Naive thymus-derived CD4-positive, alpha-beta T cell (primary cell): ENCODE measurements at regions not wholly inside any gene's neighbourhood (a gene's known extent, or its start where the extent isn't known, plus 50 kb on each side); places are given as distances from the start of the nearest gene placed in this dataset.

ENCODE experiments used
- ATAC-seq: fragments of 150-1000 bp; cut with Tn5 transposase; 2 replicates; pipeline ENCODE4 v1.10.0; 2021; ENCODE audit warnings: mild to moderate bottlenecking, moderate library complexity
- CTCF ChIA-PET: fragments of 350-600 bp; sonication (Branson Sonifier 250); formaldehyde crosslinking; loops from one replicate; lab custom pipeline; 2021; ENCODE audit warnings: antibody characterized with exemption; lab: Charles Lee
- POLR2A ChIA-PET: fragments of 350-600 bp; sonication (Branson Sonifier 250); formaldehyde crosslinking; loops from one replicate; lab custom pipeline; 2021; ENCODE audit warnings: antibody characterized with exemption, inconsistent platforms; lab: Charles Lee
- DNase-seq, 9 donors: peaks; one replicate each; pipeline versions ENCODE4 v3.0.0 to v3.0.0-alpha.2; 2020 to 2022; ENCODE audit warnings: mixed read lengths in 1 of 9
- H3K27ac ChIP-seq: one replicate; pipeline ENCODE4 v1.7.0; 2013; ENCODE audit warnings: mild to moderate bottlenecking, low read depth, low read length, moderate library complexity
- H3K27me3 ChIP-seq, 2 donors: one replicate each; pipeline ENCODE4 v1.7.0; 2013; ENCODE audit warnings: low read length in 2 of 2, mild to moderate bottlenecking in 2 of 2, moderate library complexity in 2 of 2; ENCODE audit not compliant: control insufficient read depth in 2 of 2, insufficient read depth in 2 of 2
- H3K36me3 ChIP-seq, 3 experiments: 1 replicate in 2 of 3; 2 replicates in 1 of 3; pipeline ENCODE4 v1.7.0; 2013; ENCODE audit warnings: low read length in 3 of 3, mild to moderate bottlenecking in 3 of 3, moderate library complexity in 1 of 3; ENCODE audit not compliant: insufficient read depth in 3 of 3, control insufficient read depth in 2 of 3
- H3K4me1 ChIP-seq, 2 donors: one replicate each; pipeline ENCODE4 v1.7.0; 2013; ENCODE audit warnings: low read length in 2 of 2, mild to moderate bottlenecking in 2 of 2, moderate library complexity in 1 of 2; ENCODE audit not compliant: control insufficient read depth in 2 of 2, insufficient read depth in 2 of 2
- H3K4me3 ChIP-seq: 2 replicates; pipeline ENCODE4 v1.7.0; 2013; ENCODE audit warnings: mild to moderate bottlenecking, low read length
- H3K9me3 ChIP-seq, 3 experiments: 1 replicate in 2 of 3; 2 replicates in 1 of 3; pipeline ENCODE4 v1.7.0; 2013; ENCODE audit warnings: low read length in 3 of 3; ENCODE audit not compliant: control insufficient read depth in 2 of 3
- H3K27ac Mint-ChIP-seq, 9 donors: one replicate each; pipeline ENCODE4 v1.8.0; 2020 to 2022; ENCODE audit warnings: mixed read lengths in 9 of 9, mild to moderate bottlenecking in 8 of 9, moderate library complexity in 5 of 9, inconsistent platforms in 2 of 9
- H3K27me3 Mint-ChIP-seq, 5 donors: one replicate each; pipeline ENCODE4 v1.8.0; 2021 to 2022; ENCODE audit warnings: mixed read lengths in 5 of 5, mild to moderate bottlenecking in 1 of 5
- H3K36me3 Mint-ChIP-seq, 5 donors: one replicate each; pipeline ENCODE4 v1.8.0; 2020 to 2022; ENCODE audit warnings: mixed read lengths in 5 of 5, mild to moderate bottlenecking in 3 of 5, inconsistent platforms in 1 of 5
- H3K4me1 Mint-ChIP-seq, 7 donors: one replicate each; pipeline ENCODE4 v1.8.0; 2020 to 2022; ENCODE audit warnings: mixed read lengths in 7 of 7, mild to moderate bottlenecking in 3 of 7, inconsistent platforms in 1 of 7
- H3K4me3 Mint-ChIP-seq, 10 donors: one replicate each; pipeline ENCODE4 v1.8.0; 2020 to 2022; ENCODE audit warnings: mild to moderate bottlenecking in 10 of 10, mixed read lengths in 10 of 10, moderate library complexity in 6 of 10, inconsistent platforms in 2 of 10
- H3K9me3 Mint-ChIP-seq, 11 donors: one replicate each; pipeline ENCODE4 v1.8.0; 2020 to 2022; ENCODE audit warnings: mixed read lengths in 11 of 11, mild to moderate bottlenecking in 4 of 11, inconsistent platforms in 1 of 11, moderate library complexity in 1 of 11
- intact Hi-C, 2 donors: fragments of 100-400 bp; cut with micrococcal nuclease; formaldehyde crosslinking; loops; one replicate each; pipeline ENCODE4 v1.15.1; 2023

GRCh38 chr18:7476386-7476785 is 90.7 kb upstream of the PTPRM start:
- Mint-ChIP-seq H3K27me3 (peaks cover 0 to 6% (median 0%) of the 10 kb centered on the region in 5 donors), H3K36me3 (no peaks in the 10 kb centered on the region), H3K27ac (no peak overlapping the region), H3K9me3 (peaks cover 0 to 12% (median 0%) of the 10 kb centered on the region in 11 donors), H3K4me3 (no peak overlapping the region), H3K4me1 (no peaks in the 10 kb centered on the region)
- Histone ChIP-seq H3K4me3 (no peak overlapping the region), H3K4me1 (no peaks in the 10 kb centered on the region), H3K27ac (no peak overlapping the region), H3K36me3 (no peaks in the 10 kb centered on the region), H3K27me3 (no peaks in the 10 kb centered on the region), H3K9me3 (no peaks in the 10 kb centered on the region)
- ATAC-seq (no peak), DNase-seq (no peak)
- CTCF ChIA-PET = no interaction called here
- POLR2A ChIA-PET = no interaction called here
- intact Hi-C loops = no loop called here

GRCh38 chr18:7479756-7480155 is 87.4 kb upstream of the PTPRM start:
- H3K4me1 ChIP-seq = no peaks in the 10 kb centered on the region
- ChIA-PET POLR2A (no interaction called here), CTCF (no interaction called here)
- intact Hi-C loops = no loop called here
- no peaks in the 10 kb centered on the region for H3K9me3 ChIP-seq
- no peaks in the 10 kb centered on the region for H3K27me3 ChIP-seq
- H3K9me3 Mint-ChIP-seq = peaks cover 0 to 10% (median 0%) of the 10 kb centered on the region in 11 donors
- H3K36me3 ChIP-seq = no peaks in the 10 kb centered on the region
- no peak overlapping the region for H3K27ac ChIP-seq
- DNase-seq (no peak), ATAC-seq (no peak)
- H3K4me3 Mint-ChIP-seq = no peak overlapping the region
- no peaks in the 10 kb centered on the region for H3K4me1 Mint-ChIP-seq
- H3K27ac Mint-ChIP-seq = no peak overlapping the region
- H3K27me3 Mint-ChIP-seq = peaks cover 0 to 6% (median 0%) of the 10 kb centered on the region in 5 donors
- no peak overlapping the region for H3K4me3 ChIP-seq
- H3K36me3 Mint-ChIP-seq = no peaks in the 10 kb centered on the region

DNA sequence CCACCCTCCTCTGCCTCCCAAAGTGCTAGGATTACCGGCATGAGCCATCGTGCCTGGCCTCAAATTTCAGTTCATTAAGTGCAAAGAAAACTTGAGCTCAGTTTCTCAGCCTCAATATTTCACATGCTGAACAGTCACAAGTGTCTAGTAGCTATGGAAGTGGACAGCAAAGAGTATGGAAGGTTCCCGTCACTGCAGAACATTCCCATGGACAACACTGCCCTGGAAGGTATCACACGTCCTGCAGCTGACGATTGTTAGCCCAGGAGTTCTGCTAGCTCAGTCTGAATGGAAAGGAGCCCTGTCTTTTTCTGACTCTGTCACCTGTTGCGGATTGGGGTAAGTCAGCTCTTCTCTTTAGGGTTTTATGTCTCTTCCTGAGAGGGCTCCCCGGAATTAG is 86.2 kb upstream of the PTPRM start:
- Histone ChIP-seq H3K27me3 (no peaks in the 10 kb centered on the region), H3K36me3 (no peaks in the 10 kb centered on the region), H3K4me3 (no peak overlapping the region), H3K4me1 (no peaks in the 10 kb centered on the region), H3K9me3 (no peaks in the 10 kb centered on the region), H3K27ac (no peak overlapping the region)
- Mint-ChIP-seq H3K4me1 (no peaks in the 10 kb centered on the region), H3K4me3 (no peak overlapping the region), H3K27ac (no peak overlapping the region), H3K36me3 (no peaks in the 10 kb centered on the region), H3K9me3 (peaks cover 0 to 11% (median 0%) of the 10 kb centered on the region in 11 donors), H3K27me3 (peaks cover 0 to 2% (median 0%) of the 10 kb centered on the region in 5 donors)
- DNase-seq (no peak), ATAC-seq (no peak)
- ChIA-PET POLR2A (no interaction called here), CTCF (no interaction called here)
- intact Hi-C loops = no loop called here

- no peaks in the 10 kb centered on the region for H3K9me3 ChIP-seq
- no peak overlapping the region for H3K4me3 ChIP-seq
- Mint-ChIP-seq H3K27ac (no peak overlapping the region), H3K9me3 (peaks cover 0 to 7% (median 0%) of the 10 kb centered on the region in 11 donors), H3K36me3 (no peaks in the 10 kb centered on the region), H3K27me3 (peaks cover 0 to 4% (median 0%) of the 10 kb centered on the region in 5 donors), H3K4me1 (no peaks in the 10 kb centered on the region), H3K4me3 (no peak overlapping the region)
- ChIA-PET CTCF (no interaction called here), POLR2A (no interaction called here)
- no peaks in the 10 kb centered on the region for H3K36me3 ChIP-seq
- no peaks in the 10 kb centered on the region for H3K27me3 ChIP-seq
- no peaks in the 10 kb centered on the region for H3K4me1 ChIP-seq
- no peak for ATAC-seq
- DNase-seq = no peak
- H3K27ac ChIP-seq = no peak overlapping the region
- intact Hi-C loops = no loop called here
Observed at GRCh38 chr18:7482342-7482741, 84.8 kb upstream of the PTPRM start.

DNA sequence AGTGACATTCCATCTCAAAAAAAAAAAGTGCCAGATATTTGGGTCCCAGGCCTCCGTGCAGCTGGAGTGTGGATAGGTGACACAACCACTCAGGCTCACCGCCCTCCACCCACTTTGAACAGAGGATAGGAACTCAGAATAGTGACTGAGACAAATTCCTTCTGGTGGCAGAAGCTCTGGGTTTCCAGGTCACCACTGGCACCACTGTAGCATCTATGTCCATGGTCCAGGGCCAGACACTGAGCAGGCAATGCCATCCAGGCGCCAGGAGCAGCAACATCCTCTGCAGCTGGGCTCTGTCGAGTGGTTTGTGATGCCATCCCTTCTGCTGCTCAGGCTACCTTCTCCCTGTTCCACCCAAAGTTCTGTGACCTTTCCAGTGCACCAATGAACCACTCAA is 81.5 kb upstream of the PTPRM start:
- peaks cover 0 to 4% (median 0%) of the 10 kb centered on the region in 5 donors for H3K27me3 Mint-ChIP-seq

DNA sequence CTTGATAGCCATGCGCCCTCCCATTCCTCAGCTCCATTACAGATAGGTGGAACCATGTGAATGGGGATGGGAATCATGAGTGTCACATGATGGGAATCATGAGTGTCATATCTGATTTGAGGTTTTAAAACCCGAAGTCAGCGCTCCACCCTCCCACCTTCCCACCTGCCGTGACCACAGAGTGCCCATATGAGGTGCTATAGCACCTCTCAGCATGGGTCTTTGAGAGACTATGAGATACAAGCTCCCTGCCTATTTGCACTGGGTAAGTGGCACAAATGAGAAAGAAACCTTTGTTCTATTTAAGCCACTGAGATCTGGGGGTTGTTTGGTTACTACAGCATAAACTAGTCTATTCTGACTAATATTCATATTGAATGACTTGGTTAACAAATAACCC is 78.5 kb upstream of the PTPRM start:
- Histone ChIP-seq H3K9me3 (no peaks in the 10 kb centered on the region), H3K4me1 (no peaks in the 10 kb centered on the region), H3K36me3 (no peaks in the 10 kb centered on the region), H3K27me3 (no peaks in the 10 kb centered on the region), H3K27ac (no peak overlapping the region), H3K4me3 (no peak overlapping the region)
- Mint-ChIP-seq H3K4me1 (no peaks in the 10 kb centered on the region), H3K9me3 (peaks cover 0 to 21% (median 6%) of the 10 kb centered on the region in 11 donors), H3K27ac (no peak overlapping the region), H3K4me3 (no peak overlapping the region), H3K36me3 (peaks cover 0 to 5% (median 0%) of the 10 kb centered on the region in 5 donors), H3K27me3 (peaks cover 0 to 4% (median 0%) of the 10 kb centered on the region in 5 donors)
- CTCF ChIA-PET = no interaction called here
- no peak for ATAC-seq
- no peak for DNase-seq
- intact Hi-C loops = no loop called here
- POLR2A ChIA-PET = no interaction called here

More for the DNA sequence above, 81.5 kb upstream of the PTPRM start:
- Histone ChIP-seq H3K27ac (no peak overlapping the region), H3K27me3 (no peaks in the 10 kb centered on the region), H3K36me3 (no peaks in the 10 kb centered on the region), H3K4me1 (no peaks in the 10 kb centered on the region), H3K9me3 (no peaks in the 10 kb centered on the region), H3K4me3 (no peak overlapping the region)
- POLR2A ChIA-PET = no interaction called here
- intact Hi-C loops = no loop called here
- no peak overlapping the region for H3K27ac Mint-ChIP-seq
- DNase-seq (no peak), ATAC-seq (no peak)
- no peaks in the 10 kb centered on the region for H3K4me1 Mint-ChIP-seq
- CTCF ChIA-PET = no interaction called here
- peaks cover 0 to 12% (median 3%) of the 10 kb centered on the region in 11 donors for H3K9me3 Mint-ChIP-seq
- no peak overlapping the region for H3K4me3 Mint-ChIP-seq
- H3K36me3 Mint-ChIP-seq = no peaks in the 10 kb centered on the region

DNA sequence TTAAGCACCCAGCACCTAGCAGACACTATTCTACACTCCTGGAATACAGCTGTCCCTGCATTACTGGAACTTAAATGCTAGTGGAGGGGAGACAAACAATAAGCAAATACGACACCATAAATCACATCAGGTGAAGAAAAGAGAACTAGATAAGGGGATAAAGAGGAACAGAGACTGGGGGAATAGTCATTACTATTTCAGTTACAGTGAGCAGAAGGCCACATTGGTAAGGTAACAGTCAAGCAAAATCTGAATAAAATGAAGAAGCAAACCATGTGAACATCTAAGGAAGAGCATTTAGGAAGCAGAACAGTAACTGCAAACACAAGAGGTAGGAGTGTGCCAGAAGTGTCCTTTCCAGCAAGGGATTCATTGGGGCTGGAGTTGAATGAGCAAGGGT is 77.0 kb upstream of the PTPRM start:
- H3K27me3 ChIP-seq = no peaks in the 10 kb centered on the region
- intact Hi-C loops = no loop called here
- H3K4me1 ChIP-seq = no peaks in the 10 kb centered on the region
- ATAC-seq (no peak), DNase-seq (no peak)
- H3K27ac Mint-ChIP-seq = no peak overlapping the region
- H3K9me3 Mint-ChIP-seq = peaks cover 0 to 21% (median 6%) of the 10 kb centered on the region in 11 donors
- no peak overlapping the region for H3K27ac ChIP-seq
- H3K9me3 ChIP-seq = no peaks in the 10 kb centered on the region
- ChIA-PET POLR2A (no interaction called here), CTCF (no interaction called here)
- no peaks in the 10 kb centered on the region for H3K4me1 Mint-ChIP-seq
- H3K4me3 ChIP-seq = no peak overlapping the region
- no peak overlapping the region for H3K4me3 Mint-ChIP-seq
- peaks cover 0 to 5% (median 0%) of the 10 kb centered on the region in 5 donors for H3K36me3 Mint-ChIP-seq
- peaks cover 0 to 4% (median 0%) of the 10 kb centered on the region in 5 donors for H3K27me3 Mint-ChIP-seq
- H3K36me3 ChIP-seq = no peaks in the 10 kb centered on the region
